ENCODE measurements at regions not wholly inside any gene's neighbourhood (a gene's known extent, or its start where the extent isn't known, plus 50 kb on each side); places are given as distances from the start of the nearest gene placed in this dataset.

DNA sequence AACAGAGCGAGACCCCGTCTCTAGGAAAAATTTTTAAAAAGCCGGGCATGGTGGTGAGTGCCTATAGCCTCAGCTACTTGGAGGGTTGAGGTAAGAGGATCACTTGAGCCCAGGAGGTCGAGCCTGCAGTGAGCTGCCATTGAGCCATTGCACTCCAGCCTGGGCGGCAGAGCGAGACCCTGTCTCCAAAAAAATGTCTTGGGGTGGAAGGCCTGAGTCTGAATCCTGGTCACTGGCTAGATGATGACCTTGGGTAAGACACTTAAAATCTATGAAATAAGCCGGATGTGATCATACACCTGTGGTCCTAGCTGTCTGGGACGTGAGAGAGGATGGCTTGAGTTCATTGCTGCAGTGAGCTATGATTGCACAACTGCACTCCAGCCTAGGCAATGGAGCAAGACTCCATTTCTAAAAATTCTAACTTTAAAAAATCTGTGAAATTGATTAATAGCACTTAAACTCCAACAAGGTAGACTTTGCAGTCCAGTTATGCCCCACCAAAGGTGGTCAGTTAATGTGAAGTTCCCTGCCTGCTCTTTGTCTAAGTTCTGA, 157.3 kb upstream of the UMPS start:
- Histone ChIP-seq H3K27ac (ENCODE audit: insufficient read depth, low read length, poor library complexity, severe bottlenecking) (no peak overlapping the region), H3K4me1 (ENCODE audit: control insufficient read depth, insufficient read depth, low read length, poor library complexity, severe bottlenecking) (no peaks in the 10 kb centered on the region), H3K27me3 (replicated peaks; ENCODE audit: control insufficient read depth, insufficient read depth, low read length, poor library complexity, severe bottlenecking) (no peaks in the 10 kb centered on the region), H3K4me3 (ENCODE audit: insufficient read depth, low read depth, low read length, poor library complexity, severe bottlenecking) (no peak overlapping the region), H3K9me3 (ENCODE audit: control insufficient read depth, low read length) (no peaks in the 10 kb centered on the region), H3K36me3 (ENCODE audit: control insufficient read depth, insufficient read depth, low read length) (no peaks in the 10 kb centered on the region)
- no peak for DNase-seq

DNA sequence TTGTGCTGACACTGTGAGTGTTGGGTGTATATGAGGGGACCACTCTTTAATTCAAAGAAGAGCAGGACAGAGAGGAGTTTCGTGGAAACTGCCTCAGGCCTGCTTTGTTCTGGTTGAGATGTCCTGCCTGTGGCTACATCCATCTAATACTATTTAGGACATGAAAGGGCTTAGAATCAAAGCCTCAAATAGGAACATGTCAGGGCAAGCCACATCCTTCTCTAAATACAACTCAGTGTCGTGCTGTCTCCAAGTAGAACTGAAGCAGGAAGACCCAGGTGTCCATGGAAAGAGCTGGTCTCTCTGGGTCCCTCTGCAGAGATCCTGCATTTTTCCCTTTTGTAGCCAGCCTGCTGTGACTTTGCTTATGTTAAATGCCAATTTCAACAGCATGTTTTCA, 156.2 kb upstream of the UMPS start:
- no peak overlapping the region for H3K4me3 ChIP-seq (ENCODE audit: insufficient read depth, low read depth, low read length, poor library complexity, severe bottlenecking)
- H3K9me3 ChIP-seq (ENCODE audit: control insufficient read depth, low read length): no peaks in the 10 kb centered on the region
- no peak for DNase-seq
- H3K27me3 ChIP-seq (replicated peaks; ENCODE audit: control insufficient read depth, insufficient read depth, low read length, poor library complexity, severe bottlenecking): no peaks in the 10 kb centered on the region
- H3K27ac ChIP-seq (ENCODE audit: insufficient read depth, low read length, poor library complexity, severe bottlenecking): no peak overlapping the region
- no peaks in the 10 kb centered on the region for H3K4me1 ChIP-seq (ENCODE audit: control insufficient read depth, insufficient read depth, low read length, poor library complexity, severe bottlenecking)
- no peaks in the 10 kb centered on the region for H3K36me3 ChIP-seq (ENCODE audit: control insufficient read depth, insufficient read depth, low read length)

DNA sequence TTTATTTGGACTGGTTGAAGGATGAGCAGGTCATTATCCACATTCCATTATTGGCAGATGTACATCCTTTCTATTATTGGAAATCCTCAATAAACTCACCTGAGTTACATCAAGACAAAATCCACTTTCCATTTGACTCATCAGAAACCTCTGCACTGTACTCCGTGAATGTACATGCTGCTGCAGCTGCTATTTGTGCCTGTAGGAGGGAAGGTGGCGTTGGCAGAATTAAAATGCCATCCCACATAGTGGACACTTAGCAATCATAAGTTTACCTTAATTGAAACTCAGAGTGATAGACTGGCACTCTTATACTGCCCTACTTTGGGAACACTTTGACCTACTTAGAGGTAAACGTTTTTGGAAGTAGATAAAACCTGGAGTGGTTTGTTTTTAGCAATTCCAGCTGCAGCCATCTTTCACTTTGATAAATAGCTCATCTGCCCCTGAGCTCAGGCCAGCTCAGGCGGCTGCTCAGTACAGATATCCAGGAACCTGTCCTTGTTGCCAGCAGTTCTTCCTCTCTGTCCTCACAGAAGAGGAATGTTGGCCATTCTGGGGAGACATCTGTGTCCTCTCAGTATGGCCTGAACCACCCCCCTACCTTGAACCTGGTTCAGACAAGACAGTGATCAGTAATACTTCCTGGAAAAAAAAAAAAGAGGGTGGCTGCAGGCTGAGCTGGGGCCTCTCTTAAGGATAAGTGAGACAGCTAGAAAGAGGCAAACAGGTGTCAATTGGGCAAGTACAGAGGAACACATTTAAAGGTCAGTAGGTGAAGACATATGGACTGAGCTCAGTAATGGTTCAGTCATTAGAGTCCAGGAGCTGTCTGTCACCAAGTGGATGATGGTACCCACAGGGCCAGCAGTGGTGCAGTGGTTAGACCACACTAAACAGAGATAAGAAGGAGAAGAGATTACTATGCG, 153.4 kb upstream of the UMPS start:
- H3K27ac ChIP-seq (ENCODE audit: insufficient read depth, low read length, poor library complexity, severe bottlenecking): no peak overlapping the region
- H3K36me3 ChIP-seq (ENCODE audit: control insufficient read depth, insufficient read depth, low read length): no peaks in the 10 kb centered on the region
- H3K4me3 ChIP-seq (ENCODE audit: insufficient read depth, low read depth, low read length, poor library complexity, severe bottlenecking): no peak overlapping the region
- no peaks in the 10 kb centered on the region for H3K4me1 ChIP-seq (ENCODE audit: control insufficient read depth, insufficient read depth, low read length, poor library complexity, severe bottlenecking)
- H3K27me3 ChIP-seq (replicated peaks; ENCODE audit: control insufficient read depth, insufficient read depth, low read length, poor library complexity, severe bottlenecking): no peaks in the 10 kb centered on the region
- H3K9me3 ChIP-seq (ENCODE audit: control insufficient read depth, low read length): no peaks in the 10 kb centered on the region
- DNase-seq: no peak

DNA sequence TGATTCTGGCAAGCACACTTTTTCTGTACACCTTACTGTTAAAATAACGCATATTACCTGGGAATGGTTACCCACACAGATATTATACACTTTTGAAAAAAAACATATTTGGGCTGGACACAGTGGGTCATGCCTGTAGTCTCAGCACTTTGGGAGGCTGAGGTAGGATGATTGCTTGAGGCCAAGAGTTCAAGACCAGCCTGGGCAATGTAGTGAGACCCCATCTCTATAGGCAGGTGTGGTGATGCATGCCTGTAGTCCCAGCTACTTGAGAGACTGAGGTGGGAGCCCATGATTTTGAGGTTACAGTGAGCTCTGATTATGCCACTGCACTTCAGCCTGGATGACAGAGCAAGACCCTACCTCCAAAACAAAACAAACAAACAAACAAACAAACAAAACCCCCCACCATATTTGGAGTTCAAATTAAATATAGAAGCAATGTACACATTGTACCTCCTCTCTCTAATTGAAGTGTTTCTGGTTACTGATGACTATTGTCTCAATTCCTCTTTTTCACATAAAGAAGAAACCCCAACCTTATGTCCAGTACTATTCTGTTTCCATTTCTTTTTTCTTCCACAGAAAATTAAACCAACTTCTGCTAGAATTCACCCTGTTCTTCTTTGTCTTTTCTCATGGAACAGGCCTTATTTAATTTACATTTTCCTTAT, 152.6 kb upstream of the UMPS start:
- H3K4me3 ChIP-seq (ENCODE audit: insufficient read depth, low read depth, low read length, poor library complexity, severe bottlenecking): no peak overlapping the region
- H3K27ac ChIP-seq (ENCODE audit: insufficient read depth, low read length, poor library complexity, severe bottlenecking): no peak overlapping the region
- no peak for DNase-seq
- H3K36me3 ChIP-seq (ENCODE audit: control insufficient read depth, insufficient read depth, low read length): no peaks in the 10 kb centered on the region
- no peaks in the 10 kb centered on the region for H3K27me3 ChIP-seq (replicated peaks; ENCODE audit: control insufficient read depth, insufficient read depth, low read length, poor library complexity, severe bottlenecking)
- no peaks in the 10 kb centered on the region for H3K4me1 ChIP-seq (ENCODE audit: control insufficient read depth, insufficient read depth, low read length, poor library complexity, severe bottlenecking)
- H3K9me3 ChIP-seq (ENCODE audit: control insufficient read depth, low read length): no peaks in the 10 kb centered on the region

DNA sequence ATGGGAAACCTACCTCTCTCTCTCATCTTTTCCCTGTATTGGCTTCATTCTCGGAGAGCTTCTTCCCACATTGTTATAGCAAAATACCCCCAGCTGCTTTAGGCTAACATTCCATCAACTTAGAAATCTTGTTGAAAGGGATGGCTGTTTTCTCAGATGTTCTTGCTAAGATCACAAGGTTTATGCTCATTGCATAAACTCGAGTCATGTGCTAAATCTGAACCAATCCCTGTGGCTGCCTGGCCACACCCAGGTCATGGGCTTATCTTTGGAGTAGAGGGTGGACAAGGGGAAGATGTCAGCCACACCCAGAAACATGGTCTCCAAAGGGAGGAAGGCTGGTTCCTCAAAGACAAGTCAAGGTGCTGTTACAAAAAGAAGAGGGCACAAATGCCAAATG, 150.6 kb upstream of the UMPS start:
- no peak overlapping the region for H3K4me3 ChIP-seq (ENCODE audit: insufficient read depth, low read depth, low read length, poor library complexity, severe bottlenecking)
- no peaks in the 10 kb centered on the region for H3K27me3 ChIP-seq (replicated peaks; ENCODE audit: control insufficient read depth, insufficient read depth, low read length, poor library complexity, severe bottlenecking)
- H3K27ac ChIP-seq (ENCODE audit: insufficient read depth, low read length, poor library complexity, severe bottlenecking): no peak overlapping the region
- no peak for DNase-seq
- no peaks in the 10 kb centered on the region for H3K9me3 ChIP-seq (ENCODE audit: control insufficient read depth, low read length)
- no peaks in the 10 kb centered on the region for H3K4me1 ChIP-seq (ENCODE audit: control insufficient read depth, insufficient read depth, low read length, poor library complexity, severe bottlenecking)
- no peaks in the 10 kb centered on the region for H3K36me3 ChIP-seq (ENCODE audit: control insufficient read depth, insufficient read depth, low read length)

DNA sequence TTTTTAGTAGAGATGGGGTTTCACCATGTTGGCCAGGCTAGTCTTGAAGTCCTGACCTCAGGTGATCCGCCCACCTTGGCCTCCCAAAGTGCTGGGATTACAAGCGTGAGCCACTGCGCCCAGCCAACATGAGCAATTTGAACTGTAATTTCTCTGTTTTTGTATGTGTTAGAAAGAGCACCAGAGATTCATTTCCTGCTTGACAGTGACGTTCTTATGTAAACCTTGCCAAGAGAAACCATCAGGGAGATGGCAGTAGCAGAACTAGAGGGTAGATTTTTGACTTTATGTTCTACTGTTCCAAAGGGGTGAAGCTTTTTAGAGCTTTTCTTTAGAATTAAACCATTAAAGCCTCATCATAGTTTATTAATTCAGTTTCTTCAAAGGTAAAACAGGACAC, 148.1 kb upstream of the UMPS start:
- H3K4me3 ChIP-seq (ENCODE audit: insufficient read depth, low read depth, low read length, poor library complexity, severe bottlenecking): no peak overlapping the region
- no peaks in the 10 kb centered on the region for H3K27me3 ChIP-seq (replicated peaks; ENCODE audit: control insufficient read depth, insufficient read depth, low read length, poor library complexity, severe bottlenecking)
- H3K27ac ChIP-seq (ENCODE audit: insufficient read depth, low read length, poor library complexity, severe bottlenecking): no peak overlapping the region
- DNase-seq: no peak
- no peaks in the 10 kb centered on the region for H3K9me3 ChIP-seq (ENCODE audit: control insufficient read depth, low read length)
- H3K36me3 ChIP-seq (ENCODE audit: control insufficient read depth, insufficient read depth, low read length): no peaks in the 10 kb centered on the region
- H3K4me1 ChIP-seq (ENCODE audit: control insufficient read depth, insufficient read depth, low read length, poor library complexity, severe bottlenecking): peaks cover 5% of the 10 kb centered on the region

DNA sequence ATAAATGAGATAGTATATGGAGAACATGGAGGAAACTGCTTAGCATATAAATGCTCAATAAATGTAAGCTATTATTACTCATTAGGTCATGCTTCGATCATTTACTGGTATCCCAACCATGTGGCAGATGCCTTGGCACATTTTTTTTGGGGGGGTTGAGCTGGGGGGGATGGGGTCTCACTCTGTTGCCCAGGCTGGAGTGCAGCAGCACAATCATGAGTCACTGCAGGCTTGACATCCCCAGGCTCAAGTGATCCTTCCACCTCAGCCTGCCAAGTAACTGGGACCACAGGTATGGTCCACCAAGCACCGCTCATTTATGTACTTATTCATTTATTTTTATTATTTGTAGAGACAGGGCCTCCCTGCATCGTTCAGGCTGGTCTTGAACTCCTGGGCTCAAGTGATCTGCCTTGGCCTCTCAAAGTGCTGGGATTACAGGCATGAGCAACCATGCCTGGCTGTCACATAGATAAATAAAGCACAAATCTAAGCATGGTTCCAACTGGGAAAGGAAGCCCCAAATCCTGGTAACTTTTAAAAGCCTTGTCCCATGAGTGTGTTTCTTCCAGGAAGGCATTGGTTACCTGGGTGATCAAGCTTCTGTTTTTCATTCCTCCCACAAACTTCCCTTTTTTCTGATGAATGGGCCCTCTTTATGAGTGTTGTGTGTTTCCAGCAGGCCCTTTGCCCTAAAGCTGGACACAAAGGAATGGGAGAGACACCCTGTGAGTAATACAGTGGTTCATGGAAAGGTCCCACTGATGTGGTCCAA, 147.4 kb upstream of the UMPS start:
- H3K4me1 ChIP-seq (ENCODE audit: control insufficient read depth, insufficient read depth, low read length, poor library complexity, severe bottlenecking): peaks cover 5% of the 10 kb centered on the region
- H3K36me3 ChIP-seq (ENCODE audit: control insufficient read depth, insufficient read depth, low read length): no peaks in the 10 kb centered on the region
- no peak for DNase-seq
- no peaks in the 10 kb centered on the region for H3K27me3 ChIP-seq (replicated peaks; ENCODE audit: control insufficient read depth, insufficient read depth, low read length, poor library complexity, severe bottlenecking)
- no peak overlapping the region for H3K4me3 ChIP-seq (ENCODE audit: insufficient read depth, low read depth, low read length, poor library complexity, severe bottlenecking)
- H3K27ac ChIP-seq (ENCODE audit: insufficient read depth, low read length, poor library complexity, severe bottlenecking): no peak overlapping the region
- H3K9me3 ChIP-seq (ENCODE audit: control insufficient read depth, low read length): no peaks in the 10 kb centered on the region

DNA sequence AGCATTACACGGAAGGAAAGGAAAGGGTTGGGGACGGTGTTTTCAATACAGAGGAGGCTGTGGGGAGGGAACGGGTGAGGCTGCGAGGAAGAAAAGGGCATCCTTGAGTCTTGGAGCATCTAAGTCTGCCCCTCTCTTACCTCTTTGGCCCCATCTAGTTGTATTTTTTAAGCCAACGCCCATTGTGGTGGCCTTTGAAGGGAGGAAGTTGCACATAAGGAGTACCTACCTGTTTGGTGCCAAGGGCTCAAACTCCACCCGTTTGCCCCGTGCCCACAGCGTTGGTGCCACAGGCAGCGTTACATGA, 146.1 kb upstream of the UMPS start:
- Histone ChIP-seq H3K27me3 (replicated peaks; ENCODE audit: control insufficient read depth, insufficient read depth, low read length, poor library complexity, severe bottlenecking) (no peaks in the 10 kb centered on the region), H3K9me3 (ENCODE audit: control insufficient read depth, low read length) (no peaks in the 10 kb centered on the region), H3K36me3 (ENCODE audit: control insufficient read depth, insufficient read depth, low read length) (no peaks in the 10 kb centered on the region), H3K4me1 (ENCODE audit: control insufficient read depth, insufficient read depth, low read length, poor library complexity, severe bottlenecking) (peaks cover 5% of the 10 kb centered on the region), H3K27ac (ENCODE audit: insufficient read depth, low read length, poor library complexity, severe bottlenecking) (no peak overlapping the region), H3K4me3 (ENCODE audit: insufficient read depth, low read depth, low read length, poor library complexity, severe bottlenecking) (peak overlapping the region; percentile 63)
- no peak for DNase-seq

DNA sequence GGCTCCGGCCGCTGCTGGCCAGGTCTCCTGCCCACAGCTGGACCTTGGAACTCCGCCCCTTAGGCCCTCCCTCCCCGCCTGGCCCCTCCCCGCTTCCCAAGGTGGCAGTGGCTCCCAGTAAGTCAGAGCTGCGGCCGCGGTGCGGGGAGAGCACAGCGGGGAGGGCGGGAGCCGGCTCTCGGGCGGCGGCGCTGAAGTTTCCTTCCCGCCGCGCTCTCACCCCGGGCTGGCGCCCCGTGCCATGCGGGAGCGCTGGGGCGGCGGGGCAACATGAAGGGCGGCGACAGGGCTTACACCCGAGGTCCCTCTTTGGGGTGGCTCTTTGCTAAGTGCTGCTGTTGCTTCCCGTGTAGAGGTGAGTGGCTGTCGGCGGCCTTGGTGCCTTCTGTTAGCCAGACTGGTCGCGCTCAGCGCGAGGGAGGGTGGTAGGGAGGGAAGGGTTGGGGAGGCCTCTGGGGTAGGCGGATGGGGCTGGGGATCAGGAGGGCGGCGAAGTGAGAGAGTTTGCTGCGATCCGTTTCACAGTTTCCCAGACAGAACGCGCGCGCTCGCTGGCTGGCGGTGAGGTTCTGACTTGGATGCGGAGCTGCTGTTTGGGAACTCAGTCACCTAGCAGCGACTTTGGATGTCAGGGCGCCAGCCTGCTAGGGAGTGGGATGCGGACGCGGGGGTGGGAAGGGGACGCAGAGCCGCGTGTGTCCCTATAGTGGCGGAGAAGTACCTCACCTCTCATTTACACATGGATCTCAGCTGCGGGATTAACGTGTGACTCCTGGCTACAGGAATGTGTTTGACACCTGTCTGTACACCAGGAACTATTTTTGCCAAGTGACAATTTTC, 145.5 kb upstream of the UMPS start:
- no peaks in the 10 kb centered on the region for H3K36me3 ChIP-seq (ENCODE audit: control insufficient read depth, insufficient read depth, low read length)
- no peaks in the 10 kb centered on the region for H3K27me3 ChIP-seq (replicated peaks; ENCODE audit: control insufficient read depth, insufficient read depth, low read length, poor library complexity, severe bottlenecking)
- H3K4me3 ChIP-seq (ENCODE audit: insufficient read depth, low read depth, low read length, poor library complexity, severe bottlenecking): peak overlapping the region; percentile 63
- peaks cover 5% of the 10 kb centered on the region for H3K4me1 ChIP-seq (ENCODE audit: control insufficient read depth, insufficient read depth, low read length, poor library complexity, severe bottlenecking)
- peak in 1 of 3 donors; percentile 13 for DNase-seq
- H3K27ac ChIP-seq (ENCODE audit: insufficient read depth, low read length, poor library complexity, severe bottlenecking): no peak overlapping the region
- H3K9me3 ChIP-seq (ENCODE audit: control insufficient read depth, low read length): no peaks in the 10 kb centered on the region

All from effector memory CD4-positive, alpha-beta T cell (primary cell).